Astrocyte of the cerebellum (primary cell): ENCODE measurements at regions not wholly inside any gene's neighbourhood (a gene's known extent, or its start where the extent isn't known, plus 50 kb on each side); places are given as distances from the start of the nearest gene placed in this dataset.

Source experiments
- DNase-seq: peaks from one replicate; pipeline ENCODE4 v3.0.0-alpha.2; 2011; ENCODE audit warnings: low read depth
- H3K4me3 ChIP-seq: 2 replicates; pipeline ENCODE4 v1.5.1; 2011; ENCODE audit warnings: mild to moderate bottlenecking, low read depth, low read length, moderate library complexity
- in situ Hi-C: cut with HindIII; loops from 2 replicates; pipeline ENCODE4 v1.10.0; 2017; ENCODE audit warnings: low sequenced_read_pairs
- TF ChIP-seq, protein P1 (sequence below): IDR thresholded peaks from 2 replicates; pipeline ENCODE4 v1.5.1; 2012; ENCODE audit warnings: low read length, low read depth, moderate library complexity, mild to moderate bottlenecking; ENCODE audit errors: missing control alignments

DNA sequence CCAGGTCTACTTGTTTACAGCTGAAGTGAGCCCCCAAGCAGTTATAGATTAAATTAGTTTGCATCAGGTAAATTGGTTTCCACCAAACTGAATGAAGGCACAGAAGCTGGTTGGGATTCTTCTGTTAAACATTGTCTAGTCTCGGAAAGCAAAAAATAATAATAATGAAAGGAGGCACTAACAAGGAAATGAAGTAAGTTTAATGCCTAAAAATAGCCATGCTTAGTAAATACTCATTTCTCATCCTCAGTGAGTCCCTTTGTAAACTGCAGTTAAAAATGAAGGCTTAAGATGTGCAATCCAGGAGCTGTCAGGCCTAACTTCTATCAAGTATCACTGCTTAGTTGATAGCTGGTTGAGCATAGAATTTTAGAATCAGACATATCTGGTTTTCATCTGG, 113.5 kb downstream of the BTG1 start:
- DNase-seq, result no peak
- TF ChIP-seq, protein P1, sequence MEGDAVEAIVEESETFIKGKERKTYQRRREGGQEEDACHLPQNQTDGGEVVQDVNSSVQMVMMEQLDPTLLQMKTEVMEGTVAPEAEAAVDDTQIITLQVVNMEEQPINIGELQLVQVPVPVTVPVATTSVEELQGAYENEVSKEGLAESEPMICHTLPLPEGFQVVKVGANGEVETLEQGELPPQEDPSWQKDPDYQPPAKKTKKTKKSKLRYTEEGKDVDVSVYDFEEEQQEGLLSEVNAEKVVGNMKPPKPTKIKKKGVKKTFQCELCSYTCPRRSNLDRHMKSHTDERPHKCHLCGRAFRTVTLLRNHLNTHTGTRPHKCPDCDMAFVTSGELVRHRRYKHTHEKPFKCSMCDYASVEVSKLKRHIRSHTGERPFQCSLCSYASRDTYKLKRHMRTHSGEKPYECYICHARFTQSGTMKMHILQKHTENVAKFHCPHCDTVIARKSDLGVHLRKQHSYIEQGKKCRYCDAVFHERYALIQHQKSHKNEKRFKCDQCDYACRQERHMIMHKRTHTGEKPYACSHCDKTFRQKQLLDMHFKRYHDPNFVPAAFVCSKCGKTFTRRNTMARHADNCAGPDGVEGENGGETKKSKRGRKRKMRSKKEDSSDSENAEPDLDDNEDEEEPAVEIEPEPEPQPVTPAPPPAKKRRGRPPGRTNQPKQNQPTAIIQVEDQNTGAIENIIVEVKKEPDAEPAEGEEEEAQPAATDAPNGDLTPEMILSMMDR, result no peak
- no peak overlapping the region for H3K4me3 ChIP-seq
- in situ Hi-C loops, result no loop called here

DNA sequence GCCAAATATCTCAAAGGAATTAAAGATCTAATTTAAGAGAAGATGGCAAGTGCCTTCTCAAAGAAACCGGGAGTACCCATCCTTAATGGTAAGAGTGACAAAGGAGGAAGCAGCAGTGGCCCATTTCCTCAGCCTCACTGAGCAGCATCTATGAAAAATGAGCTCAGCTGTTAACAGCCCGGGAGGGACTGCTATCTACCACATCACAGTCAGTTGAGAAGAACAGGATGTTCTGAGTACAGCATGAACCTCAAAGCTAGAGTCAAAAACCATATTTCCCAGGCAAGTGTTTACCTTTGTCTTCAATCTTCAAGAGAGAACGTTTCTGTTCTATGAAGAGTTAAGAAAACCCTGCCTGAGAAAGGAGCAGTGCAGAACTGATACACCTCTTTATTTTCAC, 115.0 kb downstream of the BTG1 start:
- TF ChIP-seq, protein P1, result no peak
- in situ Hi-C loops, result no loop called here
- no peak for DNase-seq
- no peak overlapping the region for H3K4me3 ChIP-seq

DNA sequence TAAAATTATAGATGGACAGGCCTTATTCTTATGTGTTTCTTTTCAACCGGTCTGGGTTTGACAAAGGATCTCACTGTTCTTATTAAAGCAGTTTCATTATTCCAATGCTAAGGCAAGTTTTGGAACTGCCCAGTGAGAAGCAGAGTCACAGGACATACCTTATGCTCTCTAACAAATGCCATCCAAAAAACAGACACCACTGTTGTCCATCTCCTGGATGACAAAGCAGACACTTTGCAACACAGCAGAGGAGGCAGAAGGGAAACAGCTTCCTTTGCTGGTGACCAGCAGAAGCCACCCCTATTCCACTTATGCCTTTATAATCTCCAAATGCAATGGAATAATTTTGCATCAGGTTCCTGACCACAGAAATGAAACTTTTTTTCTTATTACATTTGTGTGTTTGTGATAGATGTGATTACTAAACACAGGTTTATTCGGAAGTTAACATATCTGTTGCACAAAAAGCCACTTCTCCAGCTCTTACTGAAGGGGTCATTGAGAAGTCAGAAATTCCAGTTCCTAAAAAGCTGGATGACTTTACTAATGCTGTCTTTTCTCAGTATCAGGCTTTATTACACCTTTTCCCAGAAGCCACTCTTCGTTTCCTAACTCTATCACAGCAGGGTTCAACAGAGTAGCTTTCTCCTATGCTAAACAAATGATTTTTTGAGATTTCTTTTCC, 115.6 kb downstream of the BTG1 start:
- no peak overlapping the region for H3K4me3 ChIP-seq
- TF ChIP-seq, protein P1, result no peak

DNA sequence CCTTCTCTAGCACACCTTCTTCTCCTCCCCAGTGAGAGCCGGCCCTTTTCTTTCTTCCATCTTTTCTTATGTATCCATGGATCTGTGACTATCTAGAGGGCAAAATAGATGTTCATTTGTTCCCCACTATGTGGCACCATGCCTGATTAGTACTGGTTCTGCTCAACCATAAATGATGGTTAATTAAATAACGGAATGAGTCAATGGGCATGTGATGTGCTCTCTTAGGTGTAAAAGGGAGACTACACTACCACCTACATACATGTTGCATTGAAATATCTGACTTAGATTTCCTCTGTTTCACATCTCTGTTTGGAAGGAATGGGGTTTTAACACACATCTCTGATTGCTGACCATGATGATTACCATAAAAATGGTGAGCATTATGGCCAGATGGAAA, 116.5 kb downstream of the BTG1 start:
- in situ Hi-C loops, result no loop called here
- no peak overlapping the region for H3K4me3 ChIP-seq
- TF ChIP-seq, protein P1, result no peak
- DNase-seq, result no peak

More for the DNA sequence above, 115.6 kb downstream of the BTG1 start:
- no peak for DNase-seq
- in situ Hi-C loops, result no loop called here

DNA sequence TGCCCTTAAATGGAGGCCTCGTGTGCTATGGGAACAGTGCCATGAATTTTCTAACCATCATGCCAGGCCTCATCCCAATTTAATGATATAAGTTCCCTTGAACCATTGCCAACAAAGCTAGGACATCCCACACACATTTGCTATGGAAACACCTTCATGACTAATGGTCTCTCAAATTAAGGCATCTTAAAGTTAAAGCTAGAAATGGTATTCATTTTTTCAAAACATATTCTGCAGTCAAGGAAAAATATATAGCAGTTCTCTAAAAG, 117.3 kb downstream of the BTG1 start:
- in situ Hi-C loops, result no loop called here
- no peak for DNase-seq
- H3K4me3 ChIP-seq, result no peak overlapping the region
- TF ChIP-seq, protein P1, result no peak

DNA sequence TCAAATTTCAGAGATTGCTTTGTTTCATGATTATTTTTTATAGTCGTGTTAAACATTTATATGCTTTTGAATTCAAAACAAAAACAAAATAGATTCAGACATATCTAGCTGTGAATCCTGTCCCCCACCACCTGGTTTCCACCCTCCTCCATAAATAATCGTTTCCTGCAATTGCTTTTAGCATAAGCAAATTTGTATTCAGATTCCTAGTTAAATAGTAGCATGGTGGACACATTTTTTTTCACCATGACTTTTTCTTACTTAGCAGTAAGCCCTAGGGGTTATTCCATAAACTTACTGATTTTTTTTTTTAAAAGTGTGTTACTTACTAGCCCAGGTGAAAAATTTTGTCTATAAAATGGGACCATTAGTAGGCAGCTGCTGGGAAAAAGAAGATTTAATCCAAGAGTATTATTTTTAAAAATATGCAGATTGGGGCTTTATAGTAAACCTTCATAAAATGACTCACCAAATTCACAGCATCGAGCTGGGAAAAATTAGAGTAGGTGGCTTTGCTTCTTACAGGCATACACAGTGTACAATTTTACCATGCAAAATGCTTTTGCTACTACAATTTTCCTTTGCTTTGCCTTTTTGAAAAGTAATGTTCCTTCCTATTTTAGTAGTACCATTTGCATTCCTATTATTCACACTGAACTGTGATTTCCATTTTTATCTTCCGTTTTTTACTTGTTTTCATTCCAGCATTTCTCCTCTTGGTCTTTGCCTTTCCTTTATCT, 117.8 kb downstream of the BTG1 start:
- in situ Hi-C loops, result no loop called here
- H3K4me3 ChIP-seq, result no peak overlapping the region
- TF ChIP-seq, protein P1, result no peak
- no peak for DNase-seq
